ENCODE measurements at regions not wholly inside any gene's neighbourhood (a gene's known extent, or its start where the extent isn't known, plus 50 kb on each side); places are given as distances from the start of the nearest gene placed in this dataset.

DNA sequence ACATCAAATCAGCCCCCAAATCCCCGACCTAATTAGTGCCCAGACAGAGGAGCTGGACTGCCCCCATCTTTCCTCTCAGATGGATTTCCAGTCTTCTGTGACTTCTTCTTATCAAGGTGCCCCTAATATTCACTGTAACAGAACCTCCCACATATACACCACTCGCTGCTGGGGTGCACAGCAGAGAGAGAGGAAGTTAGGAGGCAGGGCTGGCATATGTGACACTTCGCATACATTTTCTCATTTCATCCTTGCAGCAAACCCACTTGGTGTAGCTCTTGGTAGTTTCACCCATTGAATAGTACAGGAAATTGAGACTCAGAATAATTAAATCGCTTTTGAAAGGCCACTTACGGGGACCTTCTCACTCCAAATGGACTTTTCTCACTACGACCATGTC is 56.5 kb upstream of the CCND2 start:
- peaks cover 11% of the 10 kb centered on the region; the same call in 1 of the 2 replicates for H3K4me1 ChIP-seq (ENCODE audit: insufficient read depth)
- no peak overlapping the region for H3K4me2 ChIP-seq
- H3K27ac ChIP-seq (ENCODE audit: low read depth) = no peak overlapping the region
- H3K79me2 ChIP-seq (replicated peaks; ENCODE audit: insufficient read depth) = no peaks in the 10 kb centered on the region
- Mint-ChIP-seq H3K4me3 (no peak overlapping the region), H3K9me3 (peaks cover 3% of the 10 kb centered on the region; the same call in 1 of the 3 replicates), H3K27ac (no peak overlapping the region), H3K36me3 (ENCODE audit: low read depth) (no peaks in the 10 kb centered on the region; the same call in 2 of the 3 replicates), H3K27me3 (ENCODE audit: insufficient read depth, low read depth, poor library complexity) (peaks cover 12% of the 10 kb centered on the region), H3K4me1 (peaks cover 9% of the 10 kb centered on the region; the same call in 2 of the 3 replicates)
- no peaks in the 10 kb centered on the region for H3K36me3 ChIP-seq (ENCODE audit: insufficient read depth)
- H2AFZ ChIP-seq = no peak overlapping the region
- H3F3A ChIP-seq (replicated peaks; ENCODE audit: low read depth) = no peaks in the 10 kb centered on the region
- H3K9me2 ChIP-seq (ENCODE audit: insufficient read depth) = peaks cover 4% of the 10 kb centered on the region; the same call in 1 of the 2 replicates
- TF ChIP-seq, protein P1, sequence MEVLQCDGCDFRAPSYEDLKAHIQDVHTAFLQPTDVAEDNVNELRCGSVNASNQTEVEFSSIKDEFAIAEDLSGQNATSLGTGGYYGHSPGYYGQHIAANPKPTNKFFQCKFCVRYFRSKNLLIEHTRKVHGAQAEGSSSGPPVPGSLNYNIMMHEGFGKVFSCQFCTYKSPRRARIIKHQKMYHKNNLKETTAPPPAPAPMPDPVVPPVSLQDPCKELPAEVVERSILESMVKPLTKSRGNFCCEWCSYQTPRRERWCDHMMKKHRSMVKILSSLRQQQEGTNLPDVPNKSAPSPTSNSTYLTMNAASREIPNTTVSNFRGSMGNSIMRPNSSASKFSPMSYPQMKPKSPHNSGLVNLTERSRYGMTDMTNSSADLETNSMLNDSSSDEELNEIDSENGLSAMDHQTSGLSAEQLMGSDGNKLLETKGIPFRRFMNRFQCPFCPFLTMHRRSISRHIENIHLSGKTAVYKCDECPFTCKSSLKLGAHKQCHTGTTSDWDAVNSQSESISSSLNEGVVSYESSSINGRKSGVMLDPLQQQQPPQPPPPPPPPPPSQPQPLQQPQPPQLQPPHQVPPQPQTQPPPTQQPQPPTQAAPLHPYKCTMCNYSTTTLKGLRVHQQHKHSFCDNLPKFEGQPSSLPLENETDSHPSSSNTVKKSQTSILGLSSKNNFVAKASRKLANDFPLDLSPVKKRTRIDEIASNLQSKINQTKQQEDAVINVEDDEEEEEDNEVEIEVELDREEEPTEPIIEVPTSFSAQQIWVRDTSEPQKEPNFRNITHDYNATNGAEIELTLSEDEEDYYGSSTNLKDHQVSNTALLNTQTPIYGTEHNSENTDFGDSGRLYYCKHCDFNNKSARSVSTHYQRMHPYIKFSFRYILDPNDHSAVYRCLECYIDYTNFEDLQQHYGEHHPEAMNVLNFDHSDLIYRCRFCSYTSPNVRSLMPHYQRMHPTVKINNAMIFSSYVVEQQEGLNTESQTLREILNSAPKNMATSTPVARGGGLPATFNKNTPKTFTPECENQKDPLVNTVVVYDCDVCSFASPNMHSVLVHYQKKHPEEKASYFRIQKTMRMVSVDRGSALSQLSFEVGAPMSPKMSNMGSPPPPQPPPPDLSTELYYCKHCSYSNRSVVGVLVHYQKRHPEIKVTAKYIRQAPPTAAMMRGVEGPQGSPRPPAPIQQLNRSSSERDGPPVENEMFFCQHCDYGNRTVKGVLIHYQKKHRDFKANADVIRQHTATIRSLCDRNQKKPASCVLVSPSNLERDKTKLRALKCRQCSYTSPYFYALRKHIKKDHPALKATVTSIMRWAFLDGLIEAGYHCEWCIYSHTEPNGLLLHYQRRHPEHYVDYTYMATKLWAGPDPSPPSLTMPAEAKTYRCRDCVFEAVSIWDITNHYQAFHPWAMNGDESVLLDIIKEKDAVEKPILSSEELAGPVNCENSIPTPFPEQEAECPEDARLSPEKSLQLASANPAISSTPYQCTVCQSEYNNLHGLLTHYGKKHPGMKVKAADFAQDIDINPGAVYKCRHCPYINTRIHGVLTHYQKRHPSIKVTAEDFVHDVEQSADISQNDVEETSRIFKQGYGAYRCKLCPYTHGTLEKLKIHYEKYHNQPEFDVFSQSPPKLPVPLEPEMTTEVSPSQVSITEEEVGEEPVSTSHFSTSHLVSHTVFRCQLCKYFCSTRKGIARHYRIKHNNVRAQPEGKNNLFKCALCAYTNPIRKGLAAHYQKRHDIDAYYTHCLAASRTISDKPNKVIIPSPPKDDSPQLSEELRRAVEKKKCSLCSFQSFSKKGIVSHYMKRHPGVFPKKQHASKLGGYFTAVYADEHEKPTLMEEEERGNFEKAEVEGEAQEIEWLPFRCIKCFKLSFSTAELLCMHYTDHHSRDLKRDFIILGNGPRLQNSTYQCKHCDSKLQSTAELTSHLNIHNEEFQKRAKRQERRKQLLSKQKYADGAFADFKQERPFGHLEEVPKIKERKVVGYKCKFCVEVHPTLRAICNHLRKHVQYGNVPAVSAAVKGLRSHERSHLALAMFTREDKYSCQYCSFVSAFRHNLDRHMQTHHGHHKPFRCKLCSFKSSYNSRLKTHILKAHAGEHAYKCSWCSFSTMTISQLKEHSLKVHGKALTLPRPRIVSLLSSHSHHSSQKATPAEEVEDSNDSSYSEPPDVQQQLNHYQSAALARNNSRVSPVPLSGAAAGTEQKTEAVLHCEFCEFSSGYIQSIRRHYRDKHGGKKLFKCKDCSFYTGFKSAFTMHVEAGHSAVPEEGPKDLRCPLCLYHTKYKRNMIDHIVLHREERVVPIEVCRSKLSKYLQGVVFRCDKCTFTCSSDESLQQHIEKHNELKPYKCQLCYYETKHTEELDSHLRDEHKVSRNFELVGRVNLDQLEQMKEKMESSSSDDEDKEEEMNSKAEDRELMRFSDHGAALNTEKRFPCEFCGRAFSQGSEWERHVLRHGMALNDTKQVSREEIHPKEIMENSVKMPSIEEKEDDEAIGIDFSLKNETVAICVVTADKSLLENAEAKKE (CRISPR knock-in tag; IDR thresholded peaks at IDR 0.05) = no peak
- ATAC-seq (no peak), DNase-seq (ENCODE audit: low spot score) (no peak)
- H3K4me3 ChIP-seq = no peak overlapping the region
- no peaks in the 10 kb centered on the region for H4K20me1 ChIP-seq (replicated peaks; ENCODE audit: insufficient read depth)
- H3K27me3 ChIP-seq (ENCODE audit: insufficient read depth) = no peaks in the 10 kb centered on the region

DNA sequence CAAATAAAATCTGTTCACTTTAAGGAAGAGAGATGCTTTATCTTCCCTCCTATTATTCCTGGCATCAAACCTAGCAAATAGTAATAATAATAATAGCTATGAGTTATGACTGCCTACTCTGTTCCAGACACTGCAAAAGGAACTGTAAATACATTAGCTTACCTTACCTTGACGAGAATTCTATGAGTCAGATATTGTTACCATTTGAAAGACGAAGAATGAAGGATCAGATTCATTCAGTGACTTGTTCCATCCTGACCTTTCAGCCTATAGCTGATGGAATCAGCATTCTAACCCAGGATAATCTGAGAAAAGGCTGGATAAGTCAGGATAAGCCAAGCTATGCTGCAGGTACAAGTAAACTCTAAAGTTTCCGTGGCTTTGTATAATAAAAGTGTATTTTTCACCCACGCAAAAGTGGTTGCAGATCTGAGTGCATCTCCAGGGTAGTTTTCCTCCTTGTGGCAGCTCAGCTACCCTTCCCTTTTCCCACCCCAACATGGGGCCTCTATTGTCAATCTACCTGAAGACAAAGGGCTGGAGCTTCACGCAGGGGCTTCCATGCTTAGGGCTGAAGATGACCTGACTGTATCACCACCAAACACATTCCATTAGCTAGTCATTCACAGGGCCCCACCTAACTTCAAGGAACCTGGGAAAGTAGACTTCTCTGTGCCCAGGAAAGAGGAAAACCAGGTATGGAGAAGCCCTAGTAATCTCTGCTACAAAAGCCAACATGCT is 57.2 kb upstream of the CCND2 start:
- peaks cover 11% of the 10 kb centered on the region; the same call in 1 of the 2 replicates for H3K4me1 ChIP-seq (ENCODE audit: insufficient read depth)
- no peak overlapping the region for H3K27ac ChIP-seq (ENCODE audit: low read depth)
- ATAC-seq = no peak
- no peak overlapping the region for H3K4me3 ChIP-seq
- peaks cover 12% of the 10 kb centered on the region for H3K27me3 Mint-ChIP-seq (ENCODE audit: insufficient read depth, low read depth, poor library complexity)
- H2AFZ ChIP-seq = no peak overlapping the region
- H3K4me3 Mint-ChIP-seq = no peak overlapping the region
- H3F3A ChIP-seq (replicated peaks; ENCODE audit: low read depth) = no peaks in the 10 kb centered on the region
- H3K4me1 Mint-ChIP-seq = peaks cover 9% of the 10 kb centered on the region; the same call in 2 of the 3 replicates
- no peaks in the 10 kb centered on the region; the same call in 2 of the 3 replicates for H3K36me3 Mint-ChIP-seq (ENCODE audit: low read depth)
- H3K27me3 ChIP-seq (ENCODE audit: insufficient read depth) = no peaks in the 10 kb centered on the region
- H3K4me2 ChIP-seq = no peak overlapping the region
- no peaks in the 10 kb centered on the region for H4K20me1 ChIP-seq (replicated peaks; ENCODE audit: insufficient read depth)
- no peaks in the 10 kb centered on the region for H3K79me2 ChIP-seq (replicated peaks; ENCODE audit: insufficient read depth)
- DNase-seq (ENCODE audit: low spot score) = no peak
- H3K36me3 ChIP-seq (ENCODE audit: insufficient read depth) = no peaks in the 10 kb centered on the region
- peaks cover 3% of the 10 kb centered on the region; the same call in 1 of the 3 replicates for H3K9me3 Mint-ChIP-seq
- no peak overlapping the region for H3K27ac Mint-ChIP-seq
- peaks cover 4% of the 10 kb centered on the region; the same call in 1 of the 2 replicates for H3K9me2 ChIP-seq (ENCODE audit: insufficient read depth)
- TF ChIP-seq, protein P2, sequence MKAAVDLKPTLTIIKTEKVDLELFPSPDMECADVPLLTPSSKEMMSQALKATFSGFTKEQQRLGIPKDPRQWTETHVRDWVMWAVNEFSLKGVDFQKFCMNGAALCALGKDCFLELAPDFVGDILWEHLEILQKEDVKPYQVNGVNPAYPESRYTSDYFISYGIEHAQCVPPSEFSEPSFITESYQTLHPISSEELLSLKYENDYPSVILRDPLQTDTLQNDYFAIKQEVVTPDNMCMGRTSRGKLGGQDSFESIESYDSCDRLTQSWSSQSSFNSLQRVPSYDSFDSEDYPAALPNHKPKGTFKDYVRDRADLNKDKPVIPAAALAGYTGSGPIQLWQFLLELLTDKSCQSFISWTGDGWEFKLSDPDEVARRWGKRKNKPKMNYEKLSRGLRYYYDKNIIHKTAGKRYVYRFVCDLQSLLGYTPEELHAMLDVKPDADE (IDR thresholded peaks at IDR 0.05) = no peak
- TF ChIP-seq, protein P1 (CRISPR knock-in tag; IDR thresholded peaks at IDR 0.05) = 0 out of 2 replicates have a peak, but pooled peaks have one; percentile 26

All from GM23338 (cell line).